GM12878 (cell line): ENCODE measurements at regions not wholly inside any gene's neighbourhood (a gene's known extent, or its start where the extent isn't known, plus 50 kb on each side); places are given as distances from the start of the nearest gene placed in this dataset.
A peak's percentile ranks its signal among the peaks of the same experiment; 100 is the strongest.
"Not testable (repeated sequence)": the region's sequence is repeated elsewhere in the genome, so short reads cannot be mapped to it uniquely, and the experiment has no call there.

Experiments
- ATAC-seq: fragments of 200-7000 bp; cut with Tn5 transposase; 3 replicates; pipeline ENCODE4 v1.9.1; 2020; ENCODE audit warnings: mild to moderate bottlenecking, moderate library complexity
- BruUV-seq: library from RNA; stranded (reverse); fragments of 400-500 nt; replicated peaks from 2 replicates; lab custom pipeline; 2021; lab: Mats Ljungman, UMichigan
- CTCF ChIA-PET: fragments of 300-600 bp; sonication (Branson Sonifier 250); formaldehyde crosslinking; extraction: SDS; loops from one replicate; lab custom pipeline; 2021; ENCODE audit warnings: inconsistent platforms; lab: Yijun Ruan, JAX
- POLR2A ChIA-PET: fragments of 350-600 bp; formaldehyde crosslinking; extraction: SDS; loops from one replicate; lab custom pipeline; 2021; ENCODE audit warnings: inconsistent platforms; lab: Charles Lee
- RAD21 ChIA-PET: fragments of 300-600 bp; sonication (Branson Sonifier 250); formaldehyde crosslinking; loops from one replicate; lab custom pipeline; 2023; ENCODE audit warnings: antibody characterized with exemption; ENCODE audit not compliant: unreplicated experiment; lab: Charles Lee
- SMC1A ChIA-PET: fragments of 300-600 bp; sonication (Branson Sonifier 250); formaldehyde crosslinking; loops from one replicate; lab custom pipeline; 2023; ENCODE audit not compliant: unreplicated experiment, uncharacterized antibody; lab: Charles Lee
- DNase-seq: peaks from one replicate; pipeline ENCODE4 v3.0.0-alpha.2; 2011; ENCODE audit warnings: low read depth, low spot score
- FAIRE-seq: peaks from 3 replicates; lab custom pipeline; 2011; peaks lifted over from hg19 to GRCh38; lab: Jason Lieb, UNC
- H2AFZ ChIP-seq: 2 replicates; pipeline ENCODE4 v1.6.0; 2011; ENCODE audit warnings: low read depth, low read length, control low read depth; ENCODE audit not compliant: control insufficient read depth
- H3K27ac ChIP-seq: 2 replicates; pipeline ENCODE4 v1.5.1; 2011; ENCODE audit warnings: control low read depth; ENCODE audit not compliant: control insufficient read depth, insufficient read depth
- H3K27me3 ChIP-seq, 2 experiments: replicated peaks in 1 of 2; 2 replicates each; pipeline versions ENCODE4 v1.6.0 to v1.6.1; 2011; ENCODE audit warnings: low read length in 1 of 2; ENCODE audit not compliant: control insufficient read depth in 2 of 2, insufficient read depth in 2 of 2
- H3K36me3 ChIP-seq, 2 experiments: 2 replicates each; pipeline ENCODE4 v1.5.1; 2011; ENCODE audit warnings: low read length in 1 of 2; ENCODE audit not compliant: control insufficient read depth in 2 of 2, insufficient read depth in 2 of 2
- H3K4me1 ChIP-seq: 2 replicates; pipeline ENCODE4 v1.6.1; 2011; ENCODE audit warnings: mild to moderate bottlenecking, low read length, moderate library complexity, mixed read lengths; ENCODE audit not compliant: control insufficient read depth, insufficient read depth
- H3K4me2 ChIP-seq: 2 replicates; pipeline ENCODE4 v1.6.0; 2011; ENCODE audit warnings: control low read depth; ENCODE audit not compliant: control insufficient read depth, insufficient read depth
- H3K4me3 ChIP-seq: fragments of 200-600 bp; sonication (generic); 2 replicates; pipeline ENCODE4 v1.5.1; 2016
- H3K79me2 ChIP-seq: 2 replicates; pipeline ENCODE4 v1.6.0; 2011; ENCODE audit warnings: low read length; ENCODE audit not compliant: control insufficient read depth, insufficient read depth
- H3K9ac ChIP-seq: 2 replicates; pipeline ENCODE4 v1.8.0; 2011; ENCODE audit warnings: low read length, control low read depth, mixed read lengths; ENCODE audit not compliant: control insufficient read depth, insufficient read depth
- H3K9me3 ChIP-seq: replicated peaks from 3 replicates; pipeline ENCODE4 v1.5.1; 2011; ENCODE audit warnings: mild to moderate bottlenecking, low read length; ENCODE audit not compliant: control insufficient read depth, insufficient read depth
- H4K20me1 ChIP-seq: 2 replicates; pipeline ENCODE4 v1.6.0; 2011; ENCODE audit not compliant: control insufficient read depth, insufficient read depth
- WGBS: methylation state at CpG from one replicate; pipeline ENCODE4 v1.1.6; 2016; ENCODE audit warnings: low lambda C conversion rate; ENCODE audit not compliant: insufficient replicate concordance, insufficient coverage; ENCODE audit errors: missing lambda C conversion rate; 5-methylcytosine and 5-hydroxymethylcytosine counted together
- in situ Hi-C: fragments of 300-500 bp; cut with MboI; formaldehyde crosslinking; loops from 9 replicates; pipeline ENCODE4 v1.14.3; 2018; ENCODE audit warnings: mixed read lengths
- intact Hi-C: fragments of 100-400 bp; cut with micrococcal nuclease; formaldehyde crosslinking; loops from one replicate; pipeline ENCODE4 v1.14.2; 2022; ENCODE audit not compliant: unreplicated experiment

DNA sequence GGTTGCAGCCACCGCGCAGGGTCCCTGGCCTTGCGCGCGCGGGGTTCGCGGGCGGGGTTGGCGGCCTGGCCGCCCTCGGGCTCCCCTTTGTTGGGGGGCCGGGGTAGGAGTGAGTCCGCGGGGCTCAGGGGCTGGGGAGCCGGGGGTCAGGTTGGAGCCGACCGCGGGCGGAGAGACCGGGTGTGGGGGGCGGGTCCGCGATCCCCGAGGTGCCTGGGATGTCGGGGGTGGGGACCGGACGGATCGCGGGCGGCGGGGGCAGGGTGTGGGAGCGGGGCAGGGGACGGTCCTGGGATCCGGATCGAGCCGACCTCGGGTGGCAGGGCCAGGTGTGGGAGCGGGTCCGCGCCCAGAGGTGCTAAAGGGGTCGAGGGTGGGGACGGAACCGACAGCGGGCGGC is 4410.0 kb upstream of the TPTE start:
- H3K36me3 ChIP-seq, H3K27me3 ChIP-seq, POLR2A ChIA-PET, H3K27ac ChIP-seq, BruUV-seq, H4K20me1 ChIP-seq, CTCF ChIA-PET, H3K4me3 ChIP-seq, DNase-seq, FAIRE-seq, H2AFZ ChIP-seq, H3K9me3 ChIP-seq, SMC1A ChIA-PET, H3K4me1 ChIP-seq, H3K9ac ChIP-seq, intact Hi-C loops, in situ Hi-C loops, RAD21 ChIA-PET, H3K4me2 ChIP-seq, H3K79me2 ChIP-seq: not testable (repeated sequence)
- 0% methylated on average over 15 of the region's 46 CpGs for WGBS
- ATAC-seq: peak; percentile 23

- RAD21 ChIA-PET, SMC1A ChIA-PET, FAIRE-seq: not testable (repeated sequence)
Measured at GRCh38 chr21:6118336-6118735, 4403.0 kb upstream of the TPTE start.

GRCh38 chr21:6120863-6121262 is 4400.5 kb upstream of the TPTE start:
- DNase-seq, ATAC-seq, BruUV-seq, POLR2A ChIA-PET, intact Hi-C loops, H3K4me2 ChIP-seq, H3K4me1 ChIP-seq, RAD21 ChIA-PET, H3K79me2 ChIP-seq, H3K9ac ChIP-seq, in situ Hi-C loops, H4K20me1 ChIP-seq, H3K36me3 ChIP-seq, CTCF ChIA-PET, H3K4me3 ChIP-seq, H3K9me3 ChIP-seq, FAIRE-seq, H3K27ac ChIP-seq, SMC1A ChIA-PET, H2AFZ ChIP-seq, H3K27me3 ChIP-seq: not testable (repeated sequence)
- WGBS: 100% methylated on average over 5 of the region's 28 CpGs

More at GRCh38 chr21:6118336-6118735, 4403.0 kb upstream of the TPTE start:
- ATAC-seq, CTCF ChIA-PET, H3K9me3 ChIP-seq, in situ Hi-C loops, BruUV-seq, H3K9ac ChIP-seq, H2AFZ ChIP-seq, intact Hi-C loops, H3K79me2 ChIP-seq, H3K4me3 ChIP-seq, H3K4me2 ChIP-seq, H4K20me1 ChIP-seq, H3K27me3 ChIP-seq, H3K4me1 ChIP-seq, H3K36me3 ChIP-seq, POLR2A ChIA-PET, H3K27ac ChIP-seq, DNase-seq: not testable (repeated sequence)
- WGBS: no CpG with 5 or more reads among the region's 18 CpGs

DNA sequence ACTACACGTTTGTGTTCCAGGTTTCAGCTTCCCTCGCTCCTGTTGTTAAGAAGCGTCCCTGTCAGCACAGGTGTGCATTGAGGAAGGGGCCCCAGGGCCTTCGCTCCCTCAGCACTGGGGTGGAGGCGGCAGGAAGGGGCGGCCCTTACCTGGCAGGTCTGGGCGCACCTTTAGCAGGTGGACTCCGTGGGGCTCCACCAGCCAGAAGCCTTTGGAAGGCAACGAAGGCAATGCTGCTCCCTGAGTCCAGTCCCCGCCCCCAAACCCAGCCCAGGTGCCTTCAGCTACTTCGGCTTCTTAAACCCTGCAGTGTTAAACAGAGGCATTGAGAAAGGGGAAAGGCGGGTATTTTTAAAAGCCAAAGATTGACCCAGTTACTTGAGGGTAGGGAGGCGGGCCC is 4398.8 kb upstream of the TPTE start:
- H3K36me3 ChIP-seq, H3K27ac ChIP-seq, DNase-seq, in situ Hi-C loops, POLR2A ChIA-PET, RAD21 ChIA-PET, H3K4me2 ChIP-seq, H3K4me1 ChIP-seq, H3K9me3 ChIP-seq, H3K27me3 ChIP-seq, H3K79me2 ChIP-seq, H3K4me3 ChIP-seq, SMC1A ChIA-PET, H2AFZ ChIP-seq, CTCF ChIA-PET, BruUV-seq, H3K9ac ChIP-seq, FAIRE-seq, intact Hi-C loops, H4K20me1 ChIP-seq: not testable (repeated sequence)
- WGBS: 100% methylated on average over 2 of the region's 13 CpGs
- ATAC-seq: peak; percentile 3; the same call in 1 of the 3 replicates
